Stimulated activated memory B cell treated with anti-CD40 and anti-IgM and Interleukin-4, amounts not matched to agents 10 μg/mL and 1 μg/mL and 100 μg/mL, for 72 hours (primary cell): ENCODE measurements at regions not wholly inside any gene's neighbourhood (a gene's known extent, or its start where the extent isn't known, plus 50 kb on each side); places are given as distances from the start of the nearest gene placed in this dataset.

Source experiments
- ATAC-seq: fragments of 150-1000 bp; cut with Tn5 transposase; 2 replicates; pipeline ENCODE4 v1.10.0; 2021
- H3K27ac Mint-ChIP-seq: one replicate; pipeline ENCODE4 v1.8.0; 2022; ENCODE audit warnings: mild to moderate bottlenecking, mixed read lengths
- H3K27me3 Mint-ChIP-seq: one replicate; pipeline ENCODE4 v1.8.0; 2022; ENCODE audit warnings: mixed read lengths
- H3K36me3 Mint-ChIP-seq: one replicate; pipeline ENCODE4 v1.8.0; 2022; ENCODE audit warnings: mixed read lengths
- H3K4me1 Mint-ChIP-seq: one replicate; pipeline ENCODE4 v1.8.0; 2022; ENCODE audit warnings: mixed read lengths
- H3K4me3 Mint-ChIP-seq: one replicate; pipeline ENCODE4 v1.8.0; 2022; ENCODE audit warnings: mild to moderate bottlenecking, moderate library complexity, mixed read lengths
- H3K9me3 Mint-ChIP-seq: one replicate; pipeline ENCODE4 v1.8.0; 2022; ENCODE audit warnings: mixed read lengths

DNA sequence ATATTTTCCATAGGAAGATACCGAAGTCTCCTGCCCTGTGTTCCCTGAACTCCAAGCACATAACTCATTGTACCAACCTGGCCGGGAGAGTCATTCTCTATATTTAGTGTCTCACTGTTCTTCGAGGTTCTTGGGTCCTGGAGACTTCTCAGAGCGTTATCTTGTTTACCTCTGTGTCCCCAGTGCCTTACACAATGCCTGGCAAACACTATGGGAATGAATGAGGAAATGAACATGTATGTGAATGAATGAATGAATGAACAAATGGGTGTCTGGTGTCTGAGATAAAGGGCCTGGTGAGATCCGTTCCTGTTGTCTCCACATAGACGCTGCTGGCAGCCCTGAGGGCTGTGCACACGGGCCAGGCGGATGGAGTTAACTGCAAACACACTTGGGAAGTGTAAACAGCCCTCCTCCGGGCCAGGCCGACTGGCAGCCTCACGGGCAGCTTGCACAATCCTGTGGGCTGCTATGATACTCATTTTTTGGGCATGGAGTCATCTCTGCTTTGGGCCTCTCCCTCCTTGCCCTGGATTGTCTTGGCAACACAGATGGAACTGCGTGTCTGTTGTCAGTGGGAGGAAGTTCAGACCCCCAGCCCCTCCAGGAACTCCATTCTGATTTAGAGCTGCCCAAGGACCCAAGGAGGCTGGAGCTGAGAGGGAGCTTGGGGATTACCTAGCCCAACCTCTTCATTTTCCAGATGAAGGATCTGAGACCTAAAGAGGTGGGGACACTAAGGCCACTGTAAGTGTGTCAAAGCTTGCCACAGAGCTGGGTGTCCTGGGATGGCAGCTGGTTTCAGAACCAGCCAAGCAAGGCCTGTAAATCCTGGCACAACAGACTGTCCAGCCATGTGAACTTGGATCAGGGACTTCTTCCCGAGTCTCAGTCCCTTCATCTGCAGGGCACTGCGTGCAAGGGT lies 124.4 kb downstream of the INHBB start:
- H3K27ac Mint-ChIP-seq: no peak overlapping the region
- H3K36me3 Mint-ChIP-seq: no peaks in the 10 kb centered on the region
- H3K4me1 Mint-ChIP-seq: no peaks in the 10 kb centered on the region
- H3K27me3 Mint-ChIP-seq: peaks cover 16% of the 10 kb centered on the region
- no peak for ATAC-seq
- H3K9me3 Mint-ChIP-seq: peaks cover 4% of the 10 kb centered on the region
- H3K4me3 Mint-ChIP-seq: no peak overlapping the region

DNA sequence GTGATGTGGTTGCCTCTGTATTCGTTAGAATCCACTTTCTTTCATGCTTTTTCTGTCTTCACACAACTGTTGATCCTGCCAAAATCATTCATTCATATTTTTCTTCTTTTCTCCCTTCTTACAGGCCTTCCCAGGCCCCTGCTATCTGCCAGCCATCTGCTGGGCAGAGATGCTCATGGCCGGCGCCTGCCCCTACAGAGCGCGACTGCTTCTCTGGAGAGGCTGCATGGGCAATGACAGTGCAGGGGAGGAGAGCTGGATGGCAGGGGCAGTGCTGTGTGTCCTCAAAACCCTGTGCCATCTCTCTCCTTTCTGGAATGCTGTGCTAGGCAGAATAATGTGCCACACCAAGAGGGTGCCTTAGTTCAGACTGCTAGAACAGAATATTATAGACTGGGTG lies 125.2 kb downstream of the INHBB start:
- H3K4me1 Mint-ChIP-seq: no peaks in the 10 kb centered on the region
- no peak for ATAC-seq
- H3K9me3 Mint-ChIP-seq: peaks cover 4% of the 10 kb centered on the region
- no peak overlapping the region for H3K27ac Mint-ChIP-seq
- H3K27me3 Mint-ChIP-seq: peaks cover 8% of the 10 kb centered on the region
- no peak overlapping the region for H3K4me3 Mint-ChIP-seq
- H3K36me3 Mint-ChIP-seq: no peaks in the 10 kb centered on the region

DNA sequence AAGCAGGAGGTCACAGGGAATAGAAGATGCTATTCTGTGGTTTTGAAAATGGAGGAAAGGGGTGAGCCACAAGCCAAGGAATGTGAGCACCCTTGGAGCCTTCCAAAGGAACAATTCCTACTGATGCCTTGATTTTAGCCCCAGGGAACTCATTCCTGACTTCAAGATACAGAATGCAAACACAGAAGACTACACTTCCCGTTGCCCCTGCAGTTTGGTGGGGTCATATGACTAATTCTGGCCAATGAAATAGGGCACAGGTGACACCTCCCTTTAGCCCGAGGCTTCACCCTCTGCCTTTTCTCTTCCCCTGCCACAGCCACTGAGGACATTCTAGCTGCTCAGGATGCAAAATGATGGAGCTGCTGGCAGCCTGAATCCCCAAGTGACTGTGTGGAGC lies 126.1 kb downstream of the INHBB start:
- H3K4me3 Mint-ChIP-seq: no peak overlapping the region
- ATAC-seq: no peak
- no peak overlapping the region for H3K27ac Mint-ChIP-seq
- H3K27me3 Mint-ChIP-seq: no peaks in the 10 kb centered on the region
- H3K36me3 Mint-ChIP-seq: no peaks in the 10 kb centered on the region
- H3K4me1 Mint-ChIP-seq: no peaks in the 10 kb centered on the region
- peaks cover 4% of the 10 kb centered on the region for H3K9me3 Mint-ChIP-seq

DNA sequence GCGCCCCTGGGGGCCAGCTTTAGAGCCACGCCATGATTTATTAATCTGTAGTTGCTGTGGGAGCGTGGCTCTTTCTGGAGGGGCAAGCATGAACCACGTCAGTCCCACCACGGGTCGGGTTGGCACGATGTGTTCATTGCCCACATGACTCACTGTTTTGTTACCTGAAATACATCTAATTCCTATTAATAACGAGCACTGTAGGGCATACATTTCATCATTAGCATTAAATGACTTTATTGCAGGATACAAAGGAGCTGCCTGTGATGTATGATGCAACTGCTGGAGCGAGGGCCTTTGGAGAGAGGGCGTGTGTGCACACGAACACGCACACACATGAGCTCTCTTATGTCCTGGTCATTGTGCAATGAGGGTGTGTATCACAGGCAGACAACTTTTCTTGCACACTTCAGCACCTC lies 127.0 kb downstream of the INHBB start:
- H3K36me3 Mint-ChIP-seq: no peaks in the 10 kb centered on the region
- no peak overlapping the region for H3K4me3 Mint-ChIP-seq
- H3K9me3 Mint-ChIP-seq: peaks cover 4% of the 10 kb centered on the region
- peaks cover 4% of the 10 kb centered on the region for H3K27me3 Mint-ChIP-seq
- ATAC-seq: no peak
- no peak overlapping the region for H3K27ac Mint-ChIP-seq
- no peaks in the 10 kb centered on the region for H3K4me1 Mint-ChIP-seq

DNA sequence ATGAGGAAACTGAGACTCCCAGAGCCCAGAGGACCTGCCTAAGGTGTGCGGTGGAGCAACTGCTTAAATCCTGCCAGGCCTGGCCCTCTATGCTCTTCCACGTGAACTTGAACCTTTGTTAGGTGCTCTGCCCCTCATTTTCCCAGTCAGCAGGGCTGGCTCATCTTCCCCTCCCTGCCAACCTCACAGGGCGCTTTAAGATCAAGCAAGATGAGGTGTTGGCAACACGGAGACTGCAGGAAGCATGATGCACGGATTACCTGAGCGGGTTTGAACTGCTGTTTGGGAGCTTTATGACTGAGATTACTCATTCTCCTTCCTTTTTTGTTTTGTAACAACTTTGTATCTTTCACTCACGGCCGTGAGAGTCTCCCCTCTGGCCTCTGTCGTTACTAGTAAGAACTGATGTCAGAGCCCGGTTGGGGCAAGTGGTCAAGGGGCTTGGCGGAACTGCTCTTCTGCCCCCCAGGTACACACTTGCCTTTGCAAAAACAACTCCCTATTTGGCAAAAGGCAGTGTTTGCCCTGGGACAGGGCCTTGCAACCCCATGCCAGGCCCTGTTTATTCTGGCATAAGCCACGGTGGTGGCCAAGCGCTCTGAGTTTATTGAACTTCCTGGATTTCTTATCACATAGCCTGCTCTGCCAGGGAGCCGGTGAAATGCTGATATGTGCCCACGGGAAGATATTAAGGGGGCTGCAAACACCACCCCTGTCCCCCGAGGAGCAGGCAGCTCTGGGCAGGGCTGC lies 127.8 kb downstream of the INHBB start:
- Mint-ChIP-seq H3K4me3 (no peak overlapping the region), H3K9me3 (peaks cover 4% of the 10 kb centered on the region), H3K4me1 (no peaks in the 10 kb centered on the region), H3K36me3 (no peaks in the 10 kb centered on the region), H3K27ac (no peak overlapping the region), H3K27me3 (peaks cover 7% of the 10 kb centered on the region)
- ATAC-seq: no peak

DNA sequence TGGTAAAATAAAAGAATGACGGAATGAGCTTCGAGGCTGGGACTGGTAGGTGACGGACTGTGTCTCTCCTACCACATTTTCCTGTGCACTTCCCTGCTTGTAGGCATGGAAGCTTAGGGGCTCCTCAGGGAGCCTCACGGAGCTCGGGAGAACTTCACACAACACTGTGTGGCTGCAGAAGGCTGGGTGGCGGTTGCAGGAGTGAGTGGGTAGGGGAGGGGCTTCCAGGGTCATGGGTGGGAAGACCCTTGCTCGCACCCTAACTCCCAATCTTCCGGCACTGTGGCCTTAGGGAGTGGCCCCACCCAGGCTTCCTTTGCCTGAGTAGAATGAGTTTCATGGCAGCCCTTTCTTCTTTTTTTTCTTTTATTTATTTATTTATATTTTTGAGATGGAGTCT lies 128.6 kb downstream of the INHBB start:
- H3K9me3 Mint-ChIP-seq: peaks cover 4% of the 10 kb centered on the region
- H3K4me1 Mint-ChIP-seq: no peaks in the 10 kb centered on the region
- no peaks in the 10 kb centered on the region for H3K36me3 Mint-ChIP-seq
- no peak overlapping the region for H3K27ac Mint-ChIP-seq
- H3K27me3 Mint-ChIP-seq: peaks cover 7% of the 10 kb centered on the region
- H3K4me3 Mint-ChIP-seq: no peak overlapping the region
- no peak for ATAC-seq

DNA sequence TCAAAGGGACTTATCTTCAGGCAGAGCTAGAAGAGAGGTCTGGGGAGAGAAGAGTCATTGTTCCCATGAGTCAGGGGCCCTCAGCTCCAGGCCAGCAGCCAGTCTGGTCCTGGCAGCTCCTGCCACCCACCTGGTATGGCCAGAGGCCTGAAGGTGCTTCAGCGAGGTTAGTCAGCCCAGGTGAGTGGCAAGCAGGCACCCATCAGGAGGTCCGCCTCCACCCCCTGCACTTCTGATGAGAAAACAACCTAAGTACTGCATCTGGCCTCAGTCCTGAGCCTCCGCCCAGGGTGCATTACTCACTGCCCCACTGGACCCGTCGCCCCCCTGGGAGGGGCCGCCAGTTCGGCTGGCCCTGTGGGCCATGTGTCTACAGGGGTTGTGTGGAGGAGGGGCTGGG lies 130.2 kb downstream of the INHBB start:
- Mint-ChIP-seq H3K27ac (no peak overlapping the region), H3K36me3 (no peaks in the 10 kb centered on the region), H3K27me3 (peaks cover 7% of the 10 kb centered on the region), H3K4me3 (no peak overlapping the region), H3K4me1 (no peaks in the 10 kb centered on the region), H3K9me3 (peaks cover 8% of the 10 kb centered on the region)
- no peak for ATAC-seq

DNA sequence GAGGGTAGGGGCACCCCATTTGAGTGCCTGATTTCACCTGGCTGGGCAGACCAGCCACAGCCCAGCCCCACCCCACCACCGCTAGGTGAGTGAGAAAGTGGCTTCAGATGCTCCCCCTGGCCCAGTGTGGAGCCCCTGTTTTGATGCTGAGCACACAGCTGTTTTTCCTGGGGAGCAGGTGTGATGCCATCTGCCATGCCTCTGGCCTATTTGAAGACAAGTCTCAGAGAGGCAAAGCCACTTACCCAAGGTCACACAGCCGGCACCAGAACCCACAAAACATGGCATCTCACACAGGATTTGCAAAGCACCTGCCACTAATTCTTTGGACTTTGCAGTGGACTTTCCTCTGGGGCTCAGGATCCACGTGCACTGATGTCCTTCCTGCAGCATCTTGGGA lies 131.3 kb downstream of the INHBB start:
- H3K9me3 Mint-ChIP-seq: peaks cover 8% of the 10 kb centered on the region
- peaks cover 7% of the 10 kb centered on the region for H3K27me3 Mint-ChIP-seq
- no peak for ATAC-seq
- H3K4me1 Mint-ChIP-seq: no peaks in the 10 kb centered on the region
- no peak overlapping the region for H3K4me3 Mint-ChIP-seq
- no peak overlapping the region for H3K27ac Mint-ChIP-seq
- H3K36me3 Mint-ChIP-seq: no peaks in the 10 kb centered on the region

DNA sequence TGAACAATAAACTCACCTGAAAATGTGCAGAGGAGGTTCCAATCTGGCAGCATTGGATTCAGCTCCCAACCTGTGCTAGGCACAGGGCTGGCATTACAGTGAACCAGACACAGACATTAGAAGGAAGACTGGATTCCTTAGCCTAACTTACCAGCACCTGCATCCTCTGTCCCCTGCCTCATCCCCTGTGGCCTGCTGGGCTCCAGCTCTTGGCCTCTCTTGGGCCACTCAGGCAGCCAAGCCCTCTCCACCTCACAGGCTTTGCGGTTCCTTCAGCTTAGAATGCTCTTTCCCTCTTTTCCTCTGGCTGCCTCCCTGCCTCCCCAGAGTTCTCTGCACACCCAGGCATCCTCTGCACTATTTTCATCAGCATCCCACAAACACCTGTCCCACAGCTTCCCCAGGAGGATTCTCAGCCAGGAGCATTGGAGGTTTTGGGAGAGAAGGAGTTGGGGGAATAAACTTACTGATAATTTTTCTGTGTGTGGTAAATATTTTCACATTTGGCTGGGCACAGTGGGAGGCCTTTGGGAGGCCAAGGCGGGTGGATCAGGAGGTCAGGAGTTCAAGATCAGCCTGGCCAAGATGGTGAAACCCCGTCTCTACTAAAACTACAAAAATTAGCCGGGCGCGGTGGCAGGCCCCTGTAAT lies 132.0 kb downstream of the INHBB start:
- peaks cover 7% of the 10 kb centered on the region for H3K27me3 Mint-ChIP-seq
- no peaks in the 10 kb centered on the region for H3K4me1 Mint-ChIP-seq
- no peak overlapping the region for H3K4me3 Mint-ChIP-seq
- H3K36me3 Mint-ChIP-seq: no peaks in the 10 kb centered on the region
- H3K27ac Mint-ChIP-seq: no peak overlapping the region
- no peak for ATAC-seq
- H3K9me3 Mint-ChIP-seq: peaks cover 4% of the 10 kb centered on the region

DNA sequence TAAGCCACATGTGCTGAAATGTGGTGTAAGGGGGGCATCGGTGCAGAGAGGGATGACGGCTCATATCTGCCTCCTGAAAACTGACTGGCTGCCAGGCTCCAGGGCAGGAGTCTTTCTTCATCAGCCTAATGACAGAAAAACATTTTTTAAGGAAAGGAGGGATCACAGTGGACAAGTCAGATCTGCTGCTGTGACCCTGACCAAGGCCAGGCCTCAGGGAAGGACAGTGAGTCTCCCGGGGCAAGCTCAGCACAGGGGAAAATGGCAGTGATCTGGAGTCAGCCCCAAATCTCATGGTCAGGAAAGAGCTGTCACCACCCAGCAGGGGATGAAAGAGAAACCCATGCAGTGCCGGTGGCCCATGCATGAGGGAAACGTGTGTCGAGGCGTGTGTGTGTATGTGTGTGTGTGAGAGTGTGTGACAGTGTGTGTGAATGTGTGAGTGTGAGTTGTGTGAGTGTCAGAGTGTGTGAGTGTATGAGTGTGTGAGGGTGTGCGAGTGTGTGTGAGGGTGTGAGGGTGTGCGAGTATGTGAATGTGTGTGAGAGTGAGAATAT lies 134.5 kb downstream of the INHBB start:
- H3K36me3 Mint-ChIP-seq: no peaks in the 10 kb centered on the region
- peaks cover 7% of the 10 kb centered on the region for H3K27me3 Mint-ChIP-seq
- peaks cover 4% of the 10 kb centered on the region for H3K9me3 Mint-ChIP-seq
- no peak overlapping the region for H3K27ac Mint-ChIP-seq
- no peak for ATAC-seq
- no peak overlapping the region for H3K4me3 Mint-ChIP-seq
- no peaks in the 10 kb centered on the region for H3K4me1 Mint-ChIP-seq

DNA sequence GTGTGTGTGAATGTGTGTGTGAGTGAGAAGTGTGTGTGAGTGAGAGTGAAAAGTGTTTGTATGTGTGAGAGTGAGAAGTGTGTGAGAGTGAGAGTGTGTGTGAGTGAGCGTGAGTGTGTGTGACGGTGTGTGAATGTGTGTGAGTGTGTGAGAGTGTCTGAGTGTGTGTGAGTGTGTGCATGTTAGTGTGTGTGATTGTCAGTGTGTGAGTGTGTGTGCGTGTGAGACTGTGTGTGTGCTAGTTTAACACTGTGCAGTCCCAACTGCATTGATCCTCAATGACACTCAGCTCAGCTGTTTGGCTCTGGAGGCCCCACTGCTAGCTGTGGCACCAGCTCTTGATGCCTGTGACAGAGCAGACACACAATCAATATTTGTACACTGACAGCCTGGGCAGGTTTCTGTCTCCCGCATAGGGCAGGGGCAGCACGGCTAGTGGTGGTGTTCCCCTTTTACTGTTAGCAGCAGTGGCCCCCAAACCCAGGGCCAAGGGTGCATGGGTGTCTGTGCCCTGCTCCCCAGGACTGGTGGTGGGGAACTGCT lies 135.0 kb downstream of the INHBB start:
- Mint-ChIP-seq H3K36me3 (no peaks in the 10 kb centered on the region), H3K4me1 (no peaks in the 10 kb centered on the region), H3K27ac (no peak overlapping the region), H3K27me3 (peaks cover 7% of the 10 kb centered on the region), H3K9me3 (peaks cover 4% of the 10 kb centered on the region), H3K4me3 (no peak overlapping the region)
- ATAC-seq: no peak

DNA sequence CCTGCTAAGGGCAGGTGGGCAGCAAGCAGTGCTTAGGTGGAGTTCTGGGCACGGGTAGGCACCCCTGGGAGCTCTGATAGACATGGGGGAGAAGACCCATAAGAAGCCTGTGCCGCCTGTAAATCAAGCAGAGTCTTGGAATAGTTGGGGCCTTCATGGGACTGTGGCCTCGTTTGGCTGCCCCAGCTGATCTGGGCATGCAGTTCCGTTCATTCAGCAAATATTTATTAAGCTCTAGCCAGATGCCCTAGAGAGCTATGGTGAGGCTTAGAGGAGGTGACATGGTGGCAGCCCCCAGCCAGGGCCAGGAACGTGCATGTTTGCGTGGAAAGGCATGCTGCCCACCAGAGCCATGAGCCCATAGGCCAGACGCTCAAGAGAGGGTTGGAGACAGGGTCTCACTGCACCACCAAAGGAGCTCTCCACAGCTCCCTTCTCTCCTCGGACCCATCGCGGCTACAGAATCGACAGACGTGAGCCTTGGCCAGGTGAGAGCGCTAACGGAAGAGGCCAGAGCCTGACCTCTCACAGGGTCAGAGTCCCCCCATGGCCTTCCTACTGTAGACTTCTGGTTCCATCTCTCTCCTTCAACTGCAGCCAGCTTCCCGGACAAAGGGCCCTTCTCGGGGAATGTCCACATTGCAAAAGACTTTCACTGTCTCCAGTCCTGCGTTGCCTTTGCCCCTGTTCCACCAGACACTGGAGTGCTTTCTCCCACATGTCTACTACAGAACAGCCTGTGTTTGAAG lies 135.7 kb downstream of the INHBB start:
- peaks cover 4% of the 10 kb centered on the region for H3K9me3 Mint-ChIP-seq
- no peaks in the 10 kb centered on the region for H3K36me3 Mint-ChIP-seq
- H3K4me3 Mint-ChIP-seq: no peak overlapping the region
- ATAC-seq: no peak
- H3K27ac Mint-ChIP-seq: no peak overlapping the region
- H3K4me1 Mint-ChIP-seq: no peaks in the 10 kb centered on the region
- H3K27me3 Mint-ChIP-seq: peaks cover 7% of the 10 kb centered on the region

DNA sequence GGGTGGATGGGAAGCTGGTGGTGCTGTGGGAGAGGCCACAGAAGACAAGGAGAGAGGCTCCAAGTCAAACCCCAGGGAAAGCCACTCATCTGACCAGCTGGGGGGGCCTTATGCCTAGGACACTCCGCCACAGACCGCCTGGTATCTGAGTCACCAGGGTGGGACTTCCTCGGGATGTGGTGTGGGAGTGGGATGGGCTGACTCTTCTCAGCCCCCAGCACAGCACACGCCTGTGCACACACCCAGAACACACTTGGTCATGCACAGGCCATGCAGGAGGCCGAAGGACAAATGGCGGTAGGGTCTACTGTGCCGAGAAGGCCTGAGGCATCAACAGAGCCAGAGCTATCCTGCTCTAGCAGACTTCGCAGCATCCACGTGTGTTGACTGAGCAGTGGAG lies 136.4 kb downstream of the INHBB start:
- Mint-ChIP-seq H3K9me3 (peaks cover 4% of the 10 kb centered on the region), H3K4me1 (no peaks in the 10 kb centered on the region), H3K27ac (no peak overlapping the region), H3K4me3 (no peak overlapping the region), H3K27me3 (peaks cover 7% of the 10 kb centered on the region), H3K36me3 (no peaks in the 10 kb centered on the region)
- ATAC-seq: no peak

DNA sequence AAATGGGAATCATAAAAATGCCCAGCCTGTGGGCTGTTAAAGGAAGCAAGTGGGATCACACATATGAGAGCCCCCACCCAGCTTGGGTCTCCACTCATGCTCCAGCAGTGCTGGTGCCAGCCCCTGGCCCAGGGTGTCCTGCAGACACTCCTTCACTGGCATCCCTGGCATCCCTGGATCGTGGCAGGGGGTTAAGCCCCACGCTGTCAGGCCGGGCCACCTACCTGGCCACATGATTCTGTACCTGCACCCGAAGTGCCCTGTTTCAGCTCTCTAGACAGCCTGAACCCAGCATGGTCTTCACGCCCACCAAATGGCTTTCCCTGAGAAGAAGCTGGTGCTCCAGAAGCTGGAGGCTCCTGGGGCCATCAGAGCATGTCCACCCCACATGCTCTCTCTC lies 137.4 kb downstream of the INHBB start:
- Mint-ChIP-seq H3K4me3 (no peak overlapping the region), H3K27me3 (peaks cover 7% of the 10 kb centered on the region)
- ATAC-seq: no peak

More for the DNA sequence above, 137.4 kb downstream of the INHBB start:
- no peaks in the 10 kb centered on the region for H3K4me1 Mint-ChIP-seq
- no peaks in the 10 kb centered on the region for H3K36me3 Mint-ChIP-seq
- H3K9me3 Mint-ChIP-seq: peaks cover 4% of the 10 kb centered on the region
- no peak overlapping the region for H3K27ac Mint-ChIP-seq
